ENCODE measurements at regions not wholly inside any gene's neighbourhood (a gene's known extent, or its start where the extent isn't known, plus 50 kb on each side); places are given as distances from the start of the nearest gene placed in this dataset.

DNA sequence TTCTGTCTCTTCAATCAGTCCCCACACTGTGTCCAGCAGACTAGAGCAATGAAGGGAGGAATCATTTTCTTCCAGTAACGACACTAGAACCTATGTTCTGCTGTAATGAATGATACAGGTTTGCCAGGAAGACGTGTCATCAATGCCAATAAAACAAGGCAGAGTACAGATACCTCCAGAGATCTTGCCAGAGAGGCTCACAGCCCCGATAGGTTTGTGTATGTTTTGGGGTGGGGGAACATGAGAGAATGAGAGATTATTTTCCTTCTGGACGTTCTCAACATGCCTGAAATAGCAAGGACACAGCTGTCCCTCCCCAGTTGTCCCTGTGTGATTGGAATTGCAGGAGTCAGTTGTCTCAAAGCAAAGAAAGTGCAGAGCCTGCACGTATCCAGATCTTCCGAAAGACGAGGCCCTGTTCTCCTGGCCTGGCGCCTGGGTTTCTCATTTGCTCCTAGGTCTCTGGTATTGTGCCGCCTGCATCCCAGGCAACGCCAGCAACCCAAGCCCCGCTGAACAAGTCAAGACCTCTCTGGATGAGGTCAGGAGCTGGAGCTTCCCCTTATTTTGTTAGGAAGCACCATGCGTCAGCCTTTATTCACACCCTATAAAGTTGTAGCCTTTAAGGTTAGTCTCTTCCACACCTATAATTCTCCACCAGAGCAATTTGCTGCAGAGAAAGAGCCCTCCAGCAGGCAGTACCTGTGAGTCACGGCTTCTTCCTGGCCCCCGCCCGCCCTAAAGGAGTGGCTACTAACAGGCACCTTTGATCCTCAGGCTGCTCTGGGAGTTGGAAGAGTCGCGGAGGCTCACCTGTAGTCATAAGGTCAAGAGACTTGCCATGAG lies 130.5 kb downstream of the TOMM20 start:
- CTCF ChIA-PET (ENCODE audit: low intra/inter-chr PET ratio, low total read pairs): no interaction called here
- Histone ChIP-seq H3K36me3 (replicated peaks in 1 of 2; ENCODE audit: control insufficient read depth in 1 of 2, insufficient read depth in 2 of 2, low read length in 2 of 2) (no peaks in the 10 kb centered on the region), H3K4me1 (ENCODE audit: insufficient read depth, low read length) (peaks cover 50% of the 10 kb centered on the region), H4K20me1 (ENCODE audit: insufficient read depth, low read length) (no peaks in the 10 kb centered on the region), H3K27me3 (ENCODE audit: control insufficient read depth in 1 of 2, insufficient read depth in 2 of 2, low read length in 2 of 2) (no peaks in the 10 kb centered on the region), H3K27ac (ENCODE audit: extremely low read length, insufficient read depth, low read length) (peak overlapping the region; percentile 62), H3K4me2 (ENCODE audit: low read depth, low read length) (peak overlapping the region; percentile 97), H3K9ac (ENCODE audit: insufficient read depth, low read depth, low read length) (peak overlapping the region; percentile 79), H2AFZ (ENCODE audit: low read length) (no peak overlapping the region), H3K79me2 (ENCODE audit: insufficient read depth, low read length) (no peaks in the 10 kb centered on the region), H3K4me3 (replicated peaks in 1 of 3; ENCODE audit: insufficient read depth in 1 of 3, low read depth in 2 of 3, low read length in 3 of 3) (peak overlapping the region; percentile 44 to 69 (median 50)), H3K9me3 (ENCODE audit: low read length) (no peaks in the 10 kb centered on the region)
- TSS peak; percentile 78 for BruUV-seq (replicated peaks)
- intact Hi-C loops (cut with micrococcal nuclease; ENCODE audit: unreplicated experiment) (loop anchor here (1.0 kb wide), 1 partner anchor 11 kb away; no protein-coding TSS in a partner anchor), in situ Hi-C loops (cut with HindIII; ENCODE audit: extremely low pct_ligation_motif_present, low pct_unique_long_range_greater_than_20kb) (no loop called here)
- DNase-seq (ENCODE audit: low spot score) (peak; percentile 72), ATAC-seq (peak; percentile 77), FAIRE-seq (peak; percentile 50)
- POLR2A ChIA-PET: interaction anchor here (0.9 to 3.3 kb wide), 18 partner anchors 10 to 387 kb away, joined by 3 to 23 read pairs (median 5); no protein-coding TSS in a partner anchor
- 1% methylated on average over 12 of the region's 17 CpGs for WGBS (ENCODE audit: low lambda C conversion rate)
- TF ChIP-seq SALL1 (CRISPR knock-in tag; IDR thresholded peaks at IDR 0.05) (peak; percentile 13; the same call in 1 of the 2 replicates), ZBTB21 (CRISPR knock-in tag; IDR thresholded peaks at IDR 0.05) (no peak), ZNF652 (CRISPR knock-in tag; IDR thresholded peaks at IDR 0.05; ENCODE audit: borderline replicate concordance, low read depth) (0 out of 2 replicates have a peak, but pooled peaks have one; percentile 11), ZNF446 (CRISPR knock-in tag; IDR thresholded peaks at IDR 0.05) (no peak), EP300 (IDR thresholded peaks at IDR 0.05; ENCODE audit: low read depth in 2 of 2, low read length in 2 of 2) (peak in 1 of 2 experiments; percentile 51; a peak in 2 of 4 replicates), EP300 (CRISPR knock-in tag; IDR thresholded peaks at IDR 0.05; ENCODE audit: borderline replicate concordance) (no peak), KLF16 (CRISPR knock-in tag; IDR thresholded peaks at IDR 0.05) (peak in 1 of 2 experiments; percentile 59; a peak in 1 of 4 replicates), FOSL1 (CRISPR knock-in tag; IDR thresholded peaks at IDR 0.05; ENCODE audit: borderline replicate concordance) (peak; percentile 47; the same call in 1 of the 2 replicates), HNF4G (IDR thresholded peaks at IDR 0.05; ENCODE audit: borderline replicate concordance, low read depth, low read length) (peak; percentile 49; the same call in 1 of the 2 replicates), HNF4G (CRISPR knock-in tag; IDR thresholded peaks at IDR 0.05; ENCODE audit: borderline replicate concordance, low read depth) (no peak), SOX13 (IDR thresholded peaks at IDR 0.05) (no peak), SOX13 (CRISPR knock-in tag; conservative IDR thresholded peaks at IDR 0.05 in 1 of 2, IDR thresholded peaks at IDR 0.05 in 1 of 2) (peak in 1 of 2 experiments; percentile 18; a peak in 1 of 4 replicates), FOSL2 (CRISPR knock-in tag; IDR thresholded peaks at IDR 0.05) (peak; percentile 86), NKX3-1 (CRISPR knock-in tag; IDR thresholded peaks at IDR 0.05) (0 out of 2 replicates have a peak, but pooled peaks have one; percentile 49), ISL2 (CRISPR knock-in tag; IDR thresholded peaks at IDR 0.05) (0 out of 2 replicates have a peak, but pooled peaks have one; percentile 11), ZNF441 (CRISPR knock-in tag; IDR thresholded peaks at IDR 0.05; ENCODE audit: borderline replicate concordance) (peak; percentile 55; the same call in 1 of the 2 replicates), BRCA1 (CRISPR knock-in tag; IDR thresholded peaks at IDR 0.05) (0 out of 2 replicates have a peak, but pooled peaks have one; percentile 36), KAT7 (CRISPR knock-in tag; IDR thresholded peaks at IDR 0.05; ENCODE audit: borderline replicate concordance) (0 out of 2 replicates have a peak, but pooled peaks have one; percentile 24), MED1 (CRISPR knock-in tag; IDR thresholded peaks at IDR 0.05) (peak; percentile 69), RORA (CRISPR knock-in tag; IDR thresholded peaks at IDR 0.05) (no peak)
- TF ChIP-seq, protein P1, sequence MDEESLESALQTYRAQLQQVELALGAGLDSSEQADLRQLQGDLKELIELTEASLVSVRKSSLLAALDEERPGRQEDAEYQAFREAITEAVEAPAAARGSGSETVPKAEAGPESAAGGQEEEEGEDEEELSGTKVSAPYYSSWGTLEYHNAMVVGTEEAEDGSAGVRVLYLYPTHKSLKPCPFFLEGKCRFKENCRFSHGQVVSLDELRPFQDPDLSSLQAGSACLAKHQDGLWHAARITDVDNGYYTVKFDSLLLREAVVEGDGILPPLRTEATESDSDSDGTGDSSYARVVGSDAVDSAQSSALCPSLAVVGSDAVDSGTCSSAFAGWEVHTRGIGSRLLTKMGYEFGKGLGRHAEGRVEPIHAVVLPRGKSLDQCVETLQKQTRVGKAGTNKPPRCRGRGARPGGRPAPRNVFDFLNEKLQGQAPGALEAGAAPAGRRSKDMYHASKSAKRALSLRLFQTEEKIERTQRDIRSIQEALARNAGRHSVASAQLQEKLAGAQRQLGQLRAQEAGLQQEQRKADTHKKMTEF (CRISPR knock-in tag; IDR thresholded peaks at IDR 0.05): 0 out of 2 replicates have a peak, but pooled peaks have one; percentile 18
- TF ChIP-seq, protein P2, sequence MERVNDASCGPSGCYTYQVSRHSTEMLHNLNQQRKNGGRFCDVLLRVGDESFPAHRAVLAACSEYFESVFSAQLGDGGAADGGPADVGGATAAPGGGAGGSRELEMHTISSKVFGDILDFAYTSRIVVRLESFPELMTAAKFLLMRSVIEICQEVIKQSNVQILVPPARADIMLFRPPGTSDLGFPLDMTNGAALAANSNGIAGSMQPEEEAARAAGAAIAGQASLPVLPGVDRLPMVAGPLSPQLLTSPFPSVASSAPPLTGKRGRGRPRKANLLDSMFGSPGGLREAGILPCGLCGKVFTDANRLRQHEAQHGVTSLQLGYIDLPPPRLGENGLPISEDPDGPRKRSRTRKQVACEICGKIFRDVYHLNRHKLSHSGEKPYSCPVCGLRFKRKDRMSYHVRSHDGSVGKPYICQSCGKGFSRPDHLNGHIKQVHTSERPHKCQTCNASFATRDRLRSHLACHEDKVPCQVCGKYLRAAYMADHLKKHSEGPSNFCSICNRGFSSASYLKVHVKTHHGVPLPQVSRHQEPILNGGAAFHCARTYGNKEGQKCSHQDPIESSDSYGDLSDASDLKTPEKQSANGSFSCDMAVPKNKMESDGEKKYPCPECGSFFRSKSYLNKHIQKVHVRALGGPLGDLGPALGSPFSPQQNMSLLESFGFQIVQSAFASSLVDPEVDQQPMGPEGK (CRISPR knock-in tag; IDR thresholded peaks at IDR 0.05): peak; percentile 80
